Tibial nerve (tissue), 4 donors: ENCODE measurements at regions not wholly inside any gene's neighbourhood (a gene's known extent, or its start where the extent isn't known, plus 50 kb on each side); places are given as distances from the start of the nearest gene placed in this dataset.

Experiments
- DNase-seq, 2 donors: peaks; one replicate each; pipeline ENCODE4 v3.0.0-alpha.2; 2019; ENCODE audit warnings: low spot score in 2 of 2
- H3K27ac ChIP-seq, 4 donors: fragments of 200-600 bp; sonication (generic) in 3 of 4; one replicate each; pipeline ENCODE4 v1.5.1; 2017 to 2019; ENCODE audit warnings: mild to moderate bottlenecking in 1 of 4
- H3K27me3 ChIP-seq, 2 donors: fragments of 200-600 bp; sonication (generic) in 1 of 2; one replicate each; pipeline versions ENCODE4 v1.5.1 to v1.6.0; 2017 to 2019
- H3K36me3 ChIP-seq, 3 donors: fragments of 200-600 bp; sonication (generic); one replicate each; pipeline ENCODE4 v1.5.1; 2018 to 2019
- H3K4me1 ChIP-seq, 4 donors: fragments of 200-600 bp; sonication (generic) in 3 of 4; one replicate each; pipeline ENCODE4 v1.5.1; 2017 to 2019
- H3K4me3 ChIP-seq, 4 donors: fragments of 200-600 bp; sonication (generic) in 3 of 4; one replicate each; pipeline ENCODE4 v1.5.1; 2017 to 2019; ENCODE audit warnings: mild to moderate bottlenecking in 1 of 4, moderate library complexity in 1 of 4
- H3K9me3 ChIP-seq, 4 donors: fragments of 200-600 bp; sonication (generic) in 3 of 4; one replicate each; pipeline ENCODE4 v1.5.1; 2017 to 2019
- CTCF ChIP-seq, 5 experiments: fragments of 200-600 bp in 3 of 5; fragments of 450-650 bp in 2 of 5; sonication (generic) in 3 of 5; IDR thresholded peaks; one replicate each; pipeline ENCODE4 v1.5.1; 2016 to 2019; ENCODE audit warnings: antibody characterized with exemption in 5 of 5, mild to moderate bottlenecking in 3 of 5, moderate library complexity in 2 of 5
- EP300 ChIP-seq, 2 donors: sonication (generic); formaldehyde crosslinking; IDR thresholded peaks; one replicate each; pipeline ENCODE4 v1.6.1; 2017; ENCODE audit warnings: antibody characterized with exemption in 2 of 2, mild to moderate bottlenecking in 1 of 2
- POLR2A ChIP-seq, 2 donors: fragments of 450-650 bp; IDR thresholded peaks; one replicate each; pipeline ENCODE4 v1.6.1; 2017; ENCODE audit warnings: antibody characterized with exemption in 2 of 2, mild to moderate bottlenecking in 2 of 2, moderate library complexity in 2 of 2
- WGBS, 2 donors: methylation state at CpG; one replicate each; pipeline ENCODE4 v1.1.5; 2018; 5-methylcytosine and 5-hydroxymethylcytosine counted together

GRCh38 chr10:2625094-2625493 lies 442.3 kb upstream of the PFKP start:
- H3K36me3 ChIP-seq, result no peaks in the 10 kb centered on the region
- DNase-seq, result no peak

GRCh38 chr10:2623675-2624274 lies 443.6 kb upstream of the PFKP start:
- no peak overlapping the region for H3K27ac ChIP-seq
- WGBS, 2 donors, result 90% methylated on average over 12 of the region's 12 CpGs

More at GRCh38 chr10:2625094-2625493, 442.3 kb upstream of the PFKP start:
- Histone ChIP-seq H3K4me1 (no peaks in the 10 kb centered on the region), H3K9me3 (peaks cover 0 to 3% (median 0%) of the 10 kb centered on the region in 4 donors), H3K27me3 (no peaks in the 10 kb centered on the region), H3K4me3 (no peak overlapping the region), H3K27ac (no peak overlapping the region)
- TF ChIP-seq EP300 (IDR thresholded peaks at IDR 0.05) (no peak), CTCF (IDR thresholded peaks at IDR 0.05) (no peak), POLR2A (IDR thresholded peaks at IDR 0.05) (no peak)
- WGBS, 2 donors, result 85 to 87% methylated on average over 10 of the region's 10 CpGs

GRCh38 chr10:2620827-2621521 lies 446.4 kb upstream of the PFKP start:
- TF ChIP-seq POLR2A (IDR thresholded peaks at IDR 0.05) (no peak), EP300 (IDR thresholded peaks at IDR 0.05) (no peak), CTCF (IDR thresholded peaks at IDR 0.05) (no peak)
- no peaks in the 10 kb centered on the region for H3K27me3 ChIP-seq
- DNase-seq, result no peak
- H3K27ac ChIP-seq, result no peak overlapping the region
- H3K9me3 ChIP-seq, result peaks cover 0 to 3% (median 0%) of the 10 kb centered on the region in 4 donors
- H3K36me3 ChIP-seq, result no peaks in the 10 kb centered on the region
- 65 to 70% methylated on average over 5 of the region's 5 CpGs for WGBS, 2 donors
- H3K4me1 ChIP-seq, result no peaks in the 10 kb centered on the region
- H3K4me3 ChIP-seq, result no peak overlapping the region

More at GRCh38 chr10:2623675-2624274, 443.6 kb upstream of the PFKP start:
- Histone ChIP-seq H3K4me3 (no peak overlapping the region), H3K27me3 (no peaks in the 10 kb centered on the region), H3K4me1 (no peaks in the 10 kb centered on the region), H3K36me3 (no peaks in the 10 kb centered on the region), H3K9me3 (peaks cover 0 to 3% (median 0%) of the 10 kb centered on the region in 4 donors)
- TF ChIP-seq EP300 (IDR thresholded peaks at IDR 0.05), result no peak
- no peak for TF ChIP-seq CTCF (IDR thresholded peaks at IDR 0.05)
- no peak for TF ChIP-seq POLR2A (IDR thresholded peaks at IDR 0.05)
- no peak for DNase-seq

GRCh38 chr10:2619916-2620315 lies 447.4 kb upstream of the PFKP start:
- WGBS, 2 donors, result 74 to 77% methylated on average over 4 of the region's 4 CpGs
- peaks cover 0 to 3% (median 0%) of the 10 kb centered on the region in 4 donors for H3K9me3 ChIP-seq
- TF ChIP-seq EP300 (IDR thresholded peaks at IDR 0.05), result no peak
- no peak for TF ChIP-seq POLR2A (IDR thresholded peaks at IDR 0.05)
- no peak for TF ChIP-seq CTCF (IDR thresholded peaks at IDR 0.05)
- no peaks in the 10 kb centered on the region for H3K27me3 ChIP-seq
- DNase-seq, result no peak
- no peak overlapping the region for H3K27ac ChIP-seq
- H3K4me1 ChIP-seq, result no peaks in the 10 kb centered on the region
- H3K4me3 ChIP-seq, result no peak overlapping the region
- H3K36me3 ChIP-seq, result no peaks in the 10 kb centered on the region

- no peak for TF ChIP-seq POLR2A (IDR thresholded peaks at IDR 0.05)
- no peak for TF ChIP-seq CTCF (IDR thresholded peaks at IDR 0.05)
- no peak for TF ChIP-seq EP300 (IDR thresholded peaks at IDR 0.05)
- Histone ChIP-seq H3K27ac (no peak overlapping the region), H3K4me1 (no peaks in the 10 kb centered on the region), H3K9me3 (peaks cover 0 to 6% (median 0%) of the 10 kb centered on the region in 4 donors), H3K4me3 (no peak overlapping the region), H3K27me3 (no peaks in the 10 kb centered on the region), H3K36me3 (no peaks in the 10 kb centered on the region)
- WGBS, 2 donors, result 45% methylated on average over 4 of the region's 4 CpGs
- DNase-seq, result no peak
These were observed 447.9 kb upstream of the PFKP start for GRCh38 chr10:2619472-2619871.
